Central memory CD8-positive, alpha-beta T cell (primary cell): ENCODE measurements at regions not wholly inside any gene's neighbourhood (a gene's known extent, or its start where the extent isn't known, plus 50 kb on each side); places are given as distances from the start of the nearest gene placed in this dataset.
"Not testable (repeated sequence)": the region's sequence is repeated elsewhere in the genome, so short reads cannot be mapped to it uniquely, and the experiment has no call there.

Source experiments
- ATAC-seq: fragments of 150-1000 bp; cut with Tn5 transposase; replicated peaks from 2 replicates; pipeline ENCODE4 v1.10.0; 2022; ENCODE audit warnings: mild to moderate bottlenecking, moderate FRiP score, moderate number of reproducible peaks; ENCODE audit not compliant: poor library complexity, severe bottlenecking; ENCODE audit errors: extremely low read depth
- DNase-seq, 2 donors: peaks; one replicate each; pipeline ENCODE4 v3.0.0; 2021; ENCODE audit warnings: low spot score in 2 of 2
- H3K27ac Mint-ChIP-seq: one replicate; pipeline ENCODE4 v1.8.0; 2022; ENCODE audit warnings: low read depth, mild to moderate bottlenecking, moderate library complexity, mixed read lengths
- H3K27me3 Mint-ChIP-seq: one replicate; pipeline ENCODE4 v1.8.0; 2022; ENCODE audit warnings: mixed read lengths
- H3K36me3 Mint-ChIP-seq: one replicate; pipeline ENCODE4 v1.8.0; 2022; ENCODE audit warnings: mild to moderate bottlenecking, moderate library complexity, mixed read lengths; ENCODE audit not compliant: insufficient read depth
- H3K4me1 Mint-ChIP-seq: one replicate; pipeline ENCODE4 v1.8.0; 2022; ENCODE audit warnings: mixed read lengths
- H3K4me3 Mint-ChIP-seq: one replicate; pipeline ENCODE4 v1.8.0; 2022; ENCODE audit warnings: mild to moderate bottlenecking, moderate library complexity, mixed read lengths
- H3K9me3 Mint-ChIP-seq: one replicate; pipeline ENCODE4 v1.8.0; 2022; ENCODE audit warnings: mixed read lengths

DNA sequence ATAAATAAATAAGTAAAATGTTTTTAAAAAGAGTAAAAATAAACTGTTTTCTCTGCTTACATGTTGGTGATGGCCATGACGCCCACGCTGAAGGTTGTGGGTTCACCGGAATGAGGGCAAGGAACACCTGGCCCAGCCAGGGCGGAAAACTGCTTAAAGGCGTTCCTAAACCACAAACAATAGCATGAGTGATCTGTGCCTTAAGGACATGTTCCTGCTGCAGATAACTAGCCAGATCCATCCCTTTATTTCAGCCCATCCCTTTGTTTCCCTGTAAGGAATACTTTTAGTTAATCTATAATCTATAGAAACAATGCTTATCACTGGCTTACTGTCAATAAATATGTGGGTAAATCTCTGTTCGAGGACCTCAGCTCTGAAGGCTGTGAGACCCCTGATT, 63.3 kb upstream of the CEP78 start:
- not testable (repeated sequence) for H3K4me3 Mint-ChIP-seq, H3K27ac Mint-ChIP-seq, ATAC-seq, H3K9me3 Mint-ChIP-seq, H3K27me3 Mint-ChIP-seq, H3K4me1 Mint-ChIP-seq, H3K36me3 Mint-ChIP-seq, DNase-seq

DNA sequence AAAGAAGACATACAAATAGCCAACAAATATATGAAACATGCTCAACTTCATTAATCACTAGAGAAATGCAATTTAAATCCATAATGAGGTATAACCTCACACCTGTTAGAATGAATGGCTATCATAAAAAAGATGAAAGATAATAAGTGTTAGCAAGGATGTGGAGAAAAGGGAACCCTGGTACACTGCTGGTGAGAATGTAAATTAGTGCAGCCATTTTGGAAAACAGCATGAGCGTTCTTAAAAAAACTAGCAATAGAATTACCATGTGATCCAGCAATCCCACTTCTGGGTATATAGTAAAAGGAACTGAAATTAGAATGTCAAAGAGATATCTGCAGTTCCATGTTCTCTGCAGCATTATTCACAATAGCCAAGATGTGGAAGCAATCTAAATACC, 64.2 kb upstream of the CEP78 start:
- Mint-ChIP-seq H3K9me3 (no peaks in the 10 kb centered on the region), H3K4me3 (no peak overlapping the region), H3K4me1 (no peaks in the 10 kb centered on the region), H3K36me3 (no peaks in the 10 kb centered on the region), H3K27me3 (peaks cover 3% of the 10 kb centered on the region), H3K27ac (no peak overlapping the region)
- ATAC-seq (no peak), DNase-seq (no peak)

DNA sequence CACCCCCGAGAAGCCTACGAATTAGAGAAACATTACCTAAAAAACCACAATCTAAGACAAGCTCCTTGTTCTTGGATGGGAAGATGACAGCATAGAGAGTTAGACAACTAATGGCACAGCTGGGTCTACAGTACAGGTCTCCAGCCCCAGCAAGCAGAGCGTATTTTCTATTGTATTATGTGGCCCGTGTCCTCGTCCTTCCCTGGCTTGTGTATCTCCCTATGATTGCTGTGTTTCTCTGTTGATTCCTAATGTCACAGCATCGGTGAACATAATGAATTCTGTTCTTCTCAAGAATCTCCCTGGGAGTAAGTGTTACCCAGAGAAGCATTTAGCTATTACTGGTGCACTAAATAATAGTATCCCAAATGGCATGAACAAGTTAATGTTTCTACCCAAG, 66.8 kb upstream of the CEP78 start:
- no peak overlapping the region for H3K4me3 Mint-ChIP-seq
- H3K9me3 Mint-ChIP-seq = peaks cover 4% of the 10 kb centered on the region

DNA sequence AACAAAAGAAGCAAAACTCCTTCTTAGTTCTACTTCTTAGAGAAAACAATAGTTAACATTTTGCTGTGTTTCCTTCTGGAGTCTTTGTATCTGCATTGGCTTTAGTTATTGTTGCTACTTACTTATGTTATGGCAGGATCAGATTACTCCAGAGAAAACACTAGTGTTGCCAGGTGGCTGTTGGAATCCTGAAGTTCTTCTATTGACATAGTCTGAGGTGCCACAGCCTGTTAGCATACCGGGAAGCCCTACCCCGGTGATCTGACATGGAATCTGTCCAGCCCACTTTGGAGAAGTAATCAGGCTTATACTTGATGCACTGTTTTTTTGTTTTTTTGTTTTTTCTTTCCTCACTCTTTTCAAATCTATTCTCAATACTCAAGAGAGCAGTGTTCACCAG, 68.5 kb upstream of the CEP78 start:
- no peak overlapping the region for H3K4me3 Mint-ChIP-seq
- H3K9me3 Mint-ChIP-seq = peaks cover 14% of the 10 kb centered on the region
- DNase-seq (no peak), ATAC-seq (no peak)
- no peaks in the 10 kb centered on the region for H3K36me3 Mint-ChIP-seq
- H3K4me1 Mint-ChIP-seq = no peaks in the 10 kb centered on the region
- peaks cover 20% of the 10 kb centered on the region for H3K27me3 Mint-ChIP-seq
- H3K27ac Mint-ChIP-seq = no peak overlapping the region

More for the DNA sequence above, 66.8 kb upstream of the CEP78 start:
- no peak overlapping the region for H3K27ac Mint-ChIP-seq
- DNase-seq (no peak), ATAC-seq (no peak)
- H3K27me3 Mint-ChIP-seq = peaks cover 3% of the 10 kb centered on the region
- no peaks in the 10 kb centered on the region for H3K4me1 Mint-ChIP-seq
- no peaks in the 10 kb centered on the region for H3K36me3 Mint-ChIP-seq

DNA sequence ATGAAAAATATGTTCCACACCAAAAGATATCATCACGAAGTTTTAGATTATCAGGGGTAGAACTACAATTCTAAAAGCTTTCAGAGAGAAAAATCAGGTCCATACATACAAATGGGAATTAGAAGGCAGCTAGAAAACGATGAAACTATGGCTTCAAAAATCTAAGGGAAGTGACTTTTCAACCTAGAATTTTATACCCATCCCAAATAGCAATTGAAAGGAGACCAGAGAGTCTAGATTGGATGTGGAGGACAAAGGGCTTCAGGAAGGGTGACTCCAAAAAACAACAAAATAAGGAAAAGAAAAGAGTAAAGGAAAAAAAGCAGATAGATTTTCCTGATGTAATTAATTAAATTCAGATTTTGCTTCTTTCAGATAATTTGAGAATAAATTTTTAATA, 72.0 kb upstream of the CEP78 start:
- no peak overlapping the region for H3K4me3 Mint-ChIP-seq
- H3K36me3 Mint-ChIP-seq = no peaks in the 10 kb centered on the region
- H3K4me1 Mint-ChIP-seq = no peaks in the 10 kb centered on the region
- H3K27ac Mint-ChIP-seq = no peak overlapping the region
- DNase-seq (no peak), ATAC-seq (no peak)
- H3K9me3 Mint-ChIP-seq = peaks cover 14% of the 10 kb centered on the region
- peaks cover 30% of the 10 kb centered on the region for H3K27me3 Mint-ChIP-seq

DNA sequence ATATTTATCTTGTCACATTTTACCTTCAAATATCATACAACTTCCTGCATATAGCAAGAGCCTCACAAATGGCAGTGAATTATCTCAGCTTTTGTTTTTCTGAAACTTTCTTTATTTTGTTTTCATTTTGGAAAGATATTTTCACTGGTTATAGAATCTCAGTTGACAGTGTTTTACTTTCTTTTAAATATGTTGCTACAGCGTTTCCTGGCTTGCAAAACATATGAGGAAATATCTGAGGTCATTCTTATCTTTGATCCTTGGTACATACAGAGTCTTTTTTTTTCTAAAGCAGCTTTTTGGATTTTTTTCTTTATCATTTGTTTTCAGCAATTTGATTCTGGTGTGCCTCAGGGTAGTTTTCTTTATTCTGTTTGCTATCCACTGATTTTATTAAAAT, 77.6 kb upstream of the CEP78 start:
- peaks cover 33% of the 10 kb centered on the region for H3K27me3 Mint-ChIP-seq
- H3K9me3 Mint-ChIP-seq = peaks cover 2% of the 10 kb centered on the region
- no peak for ATAC-seq
- H3K36me3 Mint-ChIP-seq = no peaks in the 10 kb centered on the region
- H3K4me3 Mint-ChIP-seq = no peak overlapping the region
- no peak overlapping the region for H3K27ac Mint-ChIP-seq
- H3K4me1 Mint-ChIP-seq = no peaks in the 10 kb centered on the region
- no peak for DNase-seq

DNA sequence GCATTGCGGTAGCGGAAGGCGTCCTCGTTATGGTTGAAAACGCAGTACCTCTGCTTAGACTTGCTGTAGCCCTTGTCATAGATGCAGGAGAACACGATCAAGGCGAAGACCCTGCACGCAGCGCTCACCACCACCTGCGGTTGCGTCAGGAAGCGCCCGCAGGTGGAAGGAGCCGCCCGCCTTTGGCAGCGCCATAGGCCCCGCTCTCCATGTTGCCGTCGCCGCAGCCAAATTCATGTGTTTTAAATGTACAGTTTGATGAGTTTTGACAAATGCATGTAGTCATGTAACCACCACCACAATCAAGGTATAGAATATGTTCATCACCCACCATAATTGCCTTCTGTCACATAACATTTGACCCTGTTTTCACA, 84.9 kb upstream of the CEP78 start:
- no peaks in the 10 kb centered on the region for H3K9me3 Mint-ChIP-seq
- H3K4me1 Mint-ChIP-seq = no peaks in the 10 kb centered on the region
- no peak for DNase-seq
- no peak overlapping the region for H3K4me3 Mint-ChIP-seq
- ATAC-seq = no peak
- H3K27ac Mint-ChIP-seq = no peak overlapping the region
- H3K27me3 Mint-ChIP-seq = peaks cover 14% of the 10 kb centered on the region
- H3K36me3 Mint-ChIP-seq = no peaks in the 10 kb centered on the region

DNA sequence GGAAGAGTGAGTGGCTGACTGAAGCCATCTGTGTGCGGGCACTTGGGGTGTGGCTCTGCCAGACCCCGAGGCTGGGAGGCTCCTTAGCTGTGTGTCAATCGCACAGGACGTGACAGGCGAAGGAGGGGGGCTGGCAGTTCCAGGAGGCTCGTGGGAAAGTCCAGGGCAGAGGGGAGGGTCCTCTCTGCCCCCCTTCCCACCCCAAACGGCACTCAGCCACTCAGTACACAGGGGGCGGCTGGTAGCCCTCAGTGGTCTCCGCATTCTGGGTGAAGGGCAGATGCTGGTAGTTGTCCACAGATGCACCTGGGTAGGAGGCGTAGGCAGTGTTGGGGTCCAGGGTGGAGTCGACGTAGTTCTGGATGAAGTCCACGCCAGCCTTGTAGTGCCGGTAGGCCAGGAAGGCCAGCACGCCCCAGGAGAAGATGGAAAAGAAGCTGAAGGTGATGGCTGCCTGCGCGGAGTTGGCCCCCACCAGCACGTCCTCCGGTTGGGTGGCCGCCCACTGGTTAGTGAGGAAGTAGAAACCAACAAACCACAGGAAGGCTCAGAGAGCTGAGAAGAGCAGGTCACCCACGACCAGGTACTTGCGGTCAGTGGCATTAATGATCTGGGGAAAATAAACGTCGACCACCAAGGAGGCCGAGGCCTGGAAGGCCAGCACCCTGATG, 85.4 kb upstream of the CEP78 start:
- ATAC-seq (no peak), DNase-seq (no peak)
- peaks cover 14% of the 10 kb centered on the region for H3K27me3 Mint-ChIP-seq
- no peaks in the 10 kb centered on the region for H3K9me3 Mint-ChIP-seq
- no peak overlapping the region for H3K4me3 Mint-ChIP-seq
- no peaks in the 10 kb centered on the region for H3K36me3 Mint-ChIP-seq
- H3K27ac Mint-ChIP-seq = no peak overlapping the region
- H3K4me1 Mint-ChIP-seq = no peaks in the 10 kb centered on the region

DNA sequence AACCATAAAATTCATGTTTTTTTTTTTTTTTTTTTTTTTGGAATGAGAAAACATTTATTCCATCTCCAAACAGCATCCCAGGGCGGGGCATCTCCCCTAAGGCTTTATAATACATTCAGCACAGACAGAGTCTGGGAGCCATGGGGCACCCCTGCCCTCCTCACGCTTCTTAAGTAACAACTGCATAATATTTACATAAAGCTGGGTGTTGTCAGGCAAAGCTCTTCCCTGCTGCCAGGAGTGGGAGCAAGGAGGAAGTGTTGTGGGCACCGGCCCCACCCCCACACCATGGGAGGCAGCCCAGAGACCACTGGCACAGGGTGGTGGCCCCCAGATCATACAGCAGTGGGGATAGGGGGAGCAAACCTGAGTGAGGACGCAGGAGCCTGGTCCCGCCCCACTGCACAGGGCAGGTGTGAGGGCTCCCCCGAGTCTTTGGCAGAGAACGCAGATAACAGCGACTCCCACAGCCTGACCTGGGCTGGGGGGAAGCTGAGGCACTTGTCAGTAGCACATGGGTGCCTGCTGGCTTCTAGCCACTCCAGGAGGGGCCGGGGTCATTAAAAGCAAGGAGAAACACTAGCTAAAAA, 86.1 kb upstream of the CEP78 start:
- Mint-ChIP-seq H3K9me3 (no peaks in the 10 kb centered on the region), H3K4me3 (no peak overlapping the region), H3K27me3 (peaks cover 9% of the 10 kb centered on the region), H3K4me1 (no peaks in the 10 kb centered on the region), H3K36me3 (no peaks in the 10 kb centered on the region), H3K27ac (no peak overlapping the region)
- ATAC-seq (no peak), DNase-seq (no peak)

DNA sequence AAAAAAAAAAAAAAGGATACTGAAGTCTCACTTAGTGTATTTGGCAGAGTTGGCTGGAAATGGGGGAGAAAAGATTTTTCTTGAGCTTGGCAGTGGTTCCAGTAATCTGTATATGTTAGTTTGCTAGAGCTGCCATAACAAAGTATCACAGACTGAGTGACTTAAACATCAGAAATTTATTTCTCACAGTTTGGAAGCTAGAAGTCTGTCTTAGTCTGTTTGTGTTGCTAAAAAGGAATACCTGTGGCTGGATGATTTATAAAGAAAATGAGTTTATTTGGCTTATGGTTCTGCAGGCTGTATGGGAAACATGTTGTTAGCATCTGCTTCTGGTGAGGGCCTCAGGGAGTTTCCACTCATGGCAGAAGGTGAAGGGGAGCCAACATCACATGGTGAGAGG, 89.6 kb upstream of the CEP78 start:
- Mint-ChIP-seq H3K9me3 (peaks cover 9% of the 10 kb centered on the region), H3K27ac (no peak overlapping the region), H3K4me3 (no peak overlapping the region), H3K27me3 (no peaks in the 10 kb centered on the region), H3K4me1 (no peaks in the 10 kb centered on the region), H3K36me3 (peaks cover 6% of the 10 kb centered on the region)
- no peak for ATAC-seq
- no peak for DNase-seq

DNA sequence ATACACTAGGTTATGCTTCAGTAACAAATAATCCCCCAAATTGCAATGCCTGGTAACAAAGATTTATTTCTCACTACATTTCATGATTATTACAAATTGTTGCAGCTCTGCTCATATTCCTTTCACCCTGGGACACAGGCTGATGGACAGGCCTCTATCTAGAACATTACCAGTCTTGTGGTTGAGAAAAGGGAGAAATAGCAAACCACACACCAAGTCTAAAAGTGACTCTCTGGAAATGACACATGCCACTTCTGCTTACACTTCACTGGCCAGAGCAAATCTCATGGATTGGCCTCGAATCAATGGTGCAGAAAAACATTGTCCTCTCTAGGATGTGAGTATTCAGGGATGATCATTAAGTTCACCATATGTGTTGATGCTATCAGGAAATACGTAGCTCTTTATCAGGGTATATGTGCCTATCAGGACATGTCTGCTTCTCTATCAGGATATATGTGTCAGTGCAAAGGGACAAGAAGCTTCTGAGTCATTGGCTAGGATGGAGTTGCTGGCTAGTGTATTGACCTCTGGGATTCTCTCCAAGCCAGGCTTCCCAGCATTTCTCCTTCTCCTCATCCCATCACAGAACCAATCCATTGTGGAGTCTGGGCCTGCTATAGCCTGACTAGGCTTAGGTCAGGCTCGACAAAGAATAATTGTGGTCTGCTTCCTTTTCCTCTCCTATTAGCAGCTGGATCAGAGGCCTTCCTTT, 91.1 kb upstream of the CEP78 start:
- Mint-ChIP-seq H3K27me3 (no peaks in the 10 kb centered on the region), H3K4me3 (no peak overlapping the region), H3K27ac (no peak overlapping the region), H3K36me3 (peaks cover 6% of the 10 kb centered on the region), H3K4me1 (no peaks in the 10 kb centered on the region), H3K9me3 (peaks cover 12% of the 10 kb centered on the region)
- DNase-seq = no peak
- no peak for ATAC-seq

DNA sequence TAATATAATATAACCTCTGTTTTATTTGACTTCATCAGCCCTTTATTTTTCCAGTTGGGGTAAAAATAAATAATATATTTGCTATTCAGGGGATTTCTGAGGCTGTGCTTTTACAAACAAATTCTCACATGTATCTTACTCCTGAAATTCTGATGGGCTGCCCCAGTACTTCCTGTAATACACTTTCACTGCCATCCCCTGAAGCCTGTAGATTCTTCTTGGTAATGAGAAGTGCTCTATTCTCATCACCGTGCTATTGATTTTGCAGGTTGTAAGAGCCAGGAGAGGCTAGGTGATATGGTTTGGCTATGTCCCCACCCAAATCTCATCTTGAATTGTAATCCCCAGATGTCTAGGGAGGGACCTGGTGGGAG, 91.9 kb upstream of the CEP78 start:
- no peak for DNase-seq
- Mint-ChIP-seq H3K4me1 (no peaks in the 10 kb centered on the region), H3K4me3 (no peak overlapping the region)

DNA sequence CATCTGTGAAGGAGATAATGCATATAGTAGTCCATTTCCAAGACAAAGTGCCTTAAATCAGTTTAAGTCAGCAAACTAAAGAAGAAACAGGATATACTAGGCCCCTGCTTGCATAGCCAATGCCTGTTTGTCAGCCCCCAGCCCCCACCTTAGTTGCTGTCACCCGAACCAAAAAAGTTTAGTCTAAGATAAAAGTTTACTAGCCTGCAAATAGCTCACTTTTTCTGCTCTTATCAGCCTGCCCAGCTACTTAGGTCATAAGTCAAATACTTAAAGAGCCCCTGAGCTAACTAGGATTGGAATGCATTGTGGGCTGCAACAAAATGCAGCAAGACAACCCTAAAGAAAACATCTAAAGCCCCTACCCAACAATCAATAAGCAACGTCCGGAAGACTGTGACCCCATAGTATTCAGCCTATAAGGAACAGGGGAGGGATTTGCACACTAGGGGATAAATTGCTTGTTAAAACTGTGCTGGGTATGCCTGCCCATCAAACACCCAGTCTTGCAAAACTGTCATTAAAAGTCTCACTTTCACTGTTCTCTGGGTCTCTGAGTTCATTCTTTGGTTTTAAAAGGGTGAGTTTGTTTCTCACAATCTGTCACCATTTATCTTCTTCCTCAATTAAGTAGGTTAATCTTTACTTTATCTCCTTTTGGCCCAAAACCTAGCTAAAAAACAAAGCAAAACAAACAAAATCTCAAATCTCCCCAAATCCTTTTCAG, 92.4 kb upstream of the CEP78 start:
- no peak overlapping the region for H3K4me3 Mint-ChIP-seq
- DNase-seq = no peak
- peaks cover 6% of the 10 kb centered on the region for H3K36me3 Mint-ChIP-seq
- no peak overlapping the region for H3K27ac Mint-ChIP-seq
- H3K9me3 Mint-ChIP-seq = peaks cover 19% of the 10 kb centered on the region
- H3K27me3 Mint-ChIP-seq = no peaks in the 10 kb centered on the region
- ATAC-seq = no peak
- no peaks in the 10 kb centered on the region for H3K4me1 Mint-ChIP-seq

More for the DNA sequence above, 91.9 kb upstream of the CEP78 start:
- H3K36me3 Mint-ChIP-seq = peaks cover 6% of the 10 kb centered on the region
- ATAC-seq = no peak
- H3K27me3 Mint-ChIP-seq = no peaks in the 10 kb centered on the region
- H3K27ac Mint-ChIP-seq = no peak overlapping the region
- peaks cover 19% of the 10 kb centered on the region for H3K9me3 Mint-ChIP-seq
